SJCRH30 (cell line): ENCODE measurements at regions not wholly inside any gene's neighbourhood (a gene's known extent, or its start where the extent isn't known, plus 50 kb on each side); places are given as distances from the start of the nearest gene placed in this dataset.
"Not testable (repeated sequence)": the region's sequence is repeated elsewhere in the genome, so short reads cannot be mapped to it uniquely, and the experiment has no call there.

Experiments
- DNase-seq, 2 experiments: peaks; one replicate each; pipeline ENCODE4 v3.0.0-alpha.2; 2015 to 2020
- H3K27ac ChIP-seq: fragments of 250-450 bp; sonication (Bioruptor Pico); 2 replicates; pipeline ENCODE4 v1.5.1; 2020; ENCODE audit warnings: mild to moderate bottlenecking, moderate library complexity
- H3K27me3 ChIP-seq: fragments of 250-450 bp; sonication (Bioruptor Pico); 2 replicates; pipeline ENCODE4 v1.5.1; 2020; ENCODE audit warnings: mild to moderate bottlenecking, moderate library complexity
- H3K36me3 ChIP-seq: fragments of 250-450 bp; sonication (Bioruptor Pico); 2 replicates; pipeline ENCODE4 v1.5.1; 2020; ENCODE audit warnings: mild to moderate bottlenecking, moderate library complexity
- H3K4me1 ChIP-seq: fragments of 250-450 bp; sonication (Bioruptor Pico); 2 replicates; pipeline ENCODE4 v1.5.1; 2020; ENCODE audit warnings: mild to moderate bottlenecking, moderate library complexity
- H3K4me3 ChIP-seq: fragments of 250-450 bp; sonication (Bioruptor Pico); 2 replicates; pipeline ENCODE4 v1.5.1; 2020; ENCODE audit warnings: mild to moderate bottlenecking, moderate library complexity
- H3K9me3 ChIP-seq: fragments of 250-450 bp; sonication (Bioruptor Pico); replicated peaks from 2 replicates; pipeline ENCODE4 v1.5.1; 2020; ENCODE audit warnings: mild to moderate bottlenecking, moderate library complexity

- not testable (repeated sequence) for H3K36me3 ChIP-seq, H3K27ac ChIP-seq, H3K4me3 ChIP-seq, H3K9me3 ChIP-seq, DNase-seq, H3K27me3 ChIP-seq, H3K4me1 ChIP-seq
These were observed 1068.5 kb downstream of the ROBO2 start for GRCh38 chr3:78108269-78108961.

GRCh38 chr3:78112291-78113010, 1072.6 kb downstream of the ROBO2 start:
- Histone ChIP-seq H3K27ac (no peak overlapping the region), H3K4me1 (peaks cover 4% of the 10 kb centered on the region; the same call in 1 of the 2 replicates), H3K9me3 (no peaks in the 10 kb centered on the region), H3K4me3 (no peak overlapping the region), H3K27me3 (no peaks in the 10 kb centered on the region), H3K36me3 (no peaks in the 10 kb centered on the region)
- DNase-seq = no peak

- no peaks in the 10 kb centered on the region for H3K36me3 ChIP-seq
- H3K4me1 ChIP-seq = peaks cover 6% of the 10 kb centered on the region; the same call in 1 of the 2 replicates
- H3K9me3 ChIP-seq = no peaks in the 10 kb centered on the region
- no peaks in the 10 kb centered on the region for H3K27me3 ChIP-seq
- H3K27ac ChIP-seq = no peak overlapping the region
- no peak overlapping the region for H3K4me3 ChIP-seq
- no peak for DNase-seq
These were observed 1076.1 kb downstream of the ROBO2 start for GRCh38 chr3:78115983-78116382.

- Histone ChIP-seq H3K27me3 (no peaks in the 10 kb centered on the region), H3K27ac (no peak overlapping the region), H3K4me3 (no peak overlapping the region), H3K9me3 (no peaks in the 10 kb centered on the region), H3K36me3 (no peaks in the 10 kb centered on the region), H3K4me1 (peaks cover 6% of the 10 kb centered on the region; the same call in 1 of the 2 replicates)
- DNase-seq = peak; percentile 75 to 82
These were observed 1077.0 kb downstream of the ROBO2 start for GRCh38 chr3:78116874-78117273.

GRCh38 chr3:78123058-78123457, 1083.2 kb downstream of the ROBO2 start:
- no peak for DNase-seq
- H3K4me1 ChIP-seq = no peaks in the 10 kb centered on the region
- no peaks in the 10 kb centered on the region for H3K36me3 ChIP-seq
- no peaks in the 10 kb centered on the region for H3K9me3 ChIP-seq
- H3K27ac ChIP-seq = no peak overlapping the region
- no peaks in the 10 kb centered on the region for H3K27me3 ChIP-seq
- H3K4me3 ChIP-seq = no peak overlapping the region

- no peak overlapping the region for H3K4me3 ChIP-seq
- H3K27ac ChIP-seq = no peak overlapping the region
- no peaks in the 10 kb centered on the region for H3K4me1 ChIP-seq
- no peak for DNase-seq
- no peaks in the 10 kb centered on the region for H3K36me3 ChIP-seq
- no peaks in the 10 kb centered on the region for H3K9me3 ChIP-seq
- no peaks in the 10 kb centered on the region for H3K27me3 ChIP-seq
These were observed 1089.8 kb downstream of the ROBO2 start for GRCh38 chr3:78129707-78130106.

GRCh38 chr3:78130741-78131290, 1090.9 kb downstream of the ROBO2 start:
- no peak for DNase-seq
- no peak overlapping the region for H3K4me3 ChIP-seq
- no peaks in the 10 kb centered on the region for H3K9me3 ChIP-seq
- no peaks in the 10 kb centered on the region for H3K4me1 ChIP-seq
- no peak overlapping the region for H3K27ac ChIP-seq
- H3K36me3 ChIP-seq = no peaks in the 10 kb centered on the region
- H3K27me3 ChIP-seq = no peaks in the 10 kb centered on the region

GRCh38 chr3:78134496-78134895, 1094.6 kb downstream of the ROBO2 start:
- peaks cover 3% of the 10 kb centered on the region; the same call in 1 of the 2 replicates for H3K4me1 ChIP-seq
- DNase-seq = no peak

GRCh38 chr3:78139166-78139565, 1099.3 kb downstream of the ROBO2 start:
- Histone ChIP-seq H3K4me3 (no peak overlapping the region), H3K36me3 (no peaks in the 10 kb centered on the region), H3K27me3 (no peaks in the 10 kb centered on the region), H3K4me1 (peaks cover 7% of the 10 kb centered on the region; the same call in 1 of the 2 replicates), H3K27ac (no peak overlapping the region), H3K9me3 (no peaks in the 10 kb centered on the region)
- peak in 1 of 2 experiments; percentile 4 for DNase-seq

More at GRCh38 chr3:78134496-78134895, 1094.6 kb downstream of the ROBO2 start:
- no peaks in the 10 kb centered on the region for H3K36me3 ChIP-seq
- no peaks in the 10 kb centered on the region for H3K9me3 ChIP-seq
- H3K4me3 ChIP-seq = no peak overlapping the region
- no peak overlapping the region for H3K27ac ChIP-seq
- H3K27me3 ChIP-seq = no peaks in the 10 kb centered on the region

- H3K27ac ChIP-seq = no peak overlapping the region
- peaks cover 7% of the 10 kb centered on the region; the same call in 1 of the 2 replicates for H3K4me1 ChIP-seq
These were observed 1100.4 kb downstream of the ROBO2 start for GRCh38 chr3:78140274-78140673.

GRCh38 chr3:78140866-78141265, 1101.0 kb downstream of the ROBO2 start:
- DNase-seq = no peak
- Histone ChIP-seq H3K36me3 (no peaks in the 10 kb centered on the region), H3K4me3 (no peak overlapping the region), H3K9me3 (no peaks in the 10 kb centered on the region), H3K27ac (no peak overlapping the region), H3K4me1 (peaks cover 7% of the 10 kb centered on the region; the same call in 1 of the 2 replicates), H3K27me3 (no peaks in the 10 kb centered on the region)

More at GRCh38 chr3:78140274-78140673, 1100.4 kb downstream of the ROBO2 start:
- no peaks in the 10 kb centered on the region for H3K36me3 ChIP-seq
- no peaks in the 10 kb centered on the region for H3K27me3 ChIP-seq
- no peak for DNase-seq
- H3K9me3 ChIP-seq = no peaks in the 10 kb centered on the region
- no peak overlapping the region for H3K4me3 ChIP-seq

GRCh38 chr3:78141269-78141668, 1101.4 kb downstream of the ROBO2 start:
- Histone ChIP-seq H3K36me3 (no peaks in the 10 kb centered on the region), H3K4me3 (no peak overlapping the region), H3K27me3 (no peaks in the 10 kb centered on the region), H3K4me1 (peaks cover 7% of the 10 kb centered on the region; the same call in 1 of the 2 replicates), H3K9me3 (no peaks in the 10 kb centered on the region), H3K27ac (no peak overlapping the region)
- no peak for DNase-seq

GRCh38 chr3:78143000-78143399, 1103.1 kb downstream of the ROBO2 start:
- DNase-seq = no peak
- peaks cover 7% of the 10 kb centered on the region; the same call in 1 of the 2 replicates for H3K4me1 ChIP-seq
- no peaks in the 10 kb centered on the region for H3K36me3 ChIP-seq
- no peak overlapping the region for H3K27ac ChIP-seq
- no peaks in the 10 kb centered on the region for H3K27me3 ChIP-seq
- no peaks in the 10 kb centered on the region for H3K9me3 ChIP-seq
- no peak overlapping the region for H3K4me3 ChIP-seq

- DNase-seq = peak; percentile 5 to 50
- Histone ChIP-seq H3K4me3 (no peak overlapping the region), H3K27me3 (no peaks in the 10 kb centered on the region), H3K36me3 (no peaks in the 10 kb centered on the region), H3K9me3 (no peaks in the 10 kb centered on the region), H3K27ac (peak overlapping the region; percentile 38), H3K4me1 (no peaks in the 10 kb centered on the region)
These were observed 1109.3 kb downstream of the ROBO2 start for GRCh38 chr3:78148986-78149717.

- Histone ChIP-seq H3K9me3 (no peaks in the 10 kb centered on the region), H3K4me1 (no peaks in the 10 kb centered on the region), H3K36me3 (no peaks in the 10 kb centered on the region), H3K27ac (no peak overlapping the region), H3K27me3 (no peaks in the 10 kb centered on the region), H3K4me3 (no peak overlapping the region)
- DNase-seq = no peak
These were observed 1114.1 kb downstream of the ROBO2 start for GRCh38 chr3:78153973-78154372.
